ENCODE measurements at regions not wholly inside any gene's neighbourhood (a gene's known extent, or its start where the extent isn't known, plus 50 kb on each side); places are given as distances from the start of the nearest gene placed in this dataset.
"Not testable (repeated sequence)": the region's sequence is repeated elsewhere in the genome, so short reads cannot be mapped to it uniquely, and the experiment has no call there.

DNA sequence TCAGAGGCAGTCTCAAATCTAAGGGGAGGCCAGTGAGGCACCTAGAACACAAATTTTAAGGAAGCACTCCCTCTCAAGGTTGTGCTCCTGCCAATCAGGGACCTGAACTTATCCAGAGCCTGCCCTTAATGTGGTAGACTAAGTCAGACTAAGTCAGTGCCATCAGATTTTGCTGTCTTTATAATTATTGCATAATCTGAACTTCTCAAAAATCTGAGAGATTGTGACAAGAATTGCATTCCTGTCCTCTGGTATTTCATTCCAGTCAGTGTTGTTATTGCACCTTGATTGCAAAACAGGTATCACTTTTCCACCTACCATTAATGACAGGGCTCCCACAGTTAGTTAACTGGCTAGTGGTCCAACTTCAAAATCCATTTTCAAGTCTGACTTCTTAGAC lies 197.1 kb upstream of the HCN1 start:
- no peak for DNase-seq (ENCODE audit: low spot score)

GRCh38 chr5:45890441-45891080 lies 194.4 kb upstream of the HCN1 start:
- not testable (repeated sequence) for DNase-seq (ENCODE audit: low spot score)

DNA sequence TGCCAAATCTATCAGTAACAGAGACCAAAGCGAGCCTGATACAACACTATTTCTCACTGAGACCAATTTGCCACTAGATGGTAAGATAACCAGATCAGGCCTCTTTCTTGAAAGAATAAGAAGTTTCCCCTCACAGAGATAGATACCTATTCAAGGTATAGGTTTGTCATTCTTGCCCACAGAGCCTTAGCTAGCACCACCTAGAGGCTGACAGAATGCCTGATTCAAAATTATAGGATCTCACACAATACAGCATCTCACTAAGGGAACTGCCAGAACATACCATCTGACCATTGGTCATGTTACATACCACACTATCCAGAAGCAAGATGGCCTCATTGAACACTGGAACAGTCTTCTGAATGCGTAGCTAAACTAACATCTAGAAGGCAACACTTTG lies 166.6 kb upstream of the HCN1 start:
- DNase-seq (ENCODE audit: low spot score), result no peak

GRCh38 chr5:45847877-45848276 lies 151.7 kb upstream of the HCN1 start:
- no peak for DNase-seq (ENCODE audit: low spot score)

DNA sequence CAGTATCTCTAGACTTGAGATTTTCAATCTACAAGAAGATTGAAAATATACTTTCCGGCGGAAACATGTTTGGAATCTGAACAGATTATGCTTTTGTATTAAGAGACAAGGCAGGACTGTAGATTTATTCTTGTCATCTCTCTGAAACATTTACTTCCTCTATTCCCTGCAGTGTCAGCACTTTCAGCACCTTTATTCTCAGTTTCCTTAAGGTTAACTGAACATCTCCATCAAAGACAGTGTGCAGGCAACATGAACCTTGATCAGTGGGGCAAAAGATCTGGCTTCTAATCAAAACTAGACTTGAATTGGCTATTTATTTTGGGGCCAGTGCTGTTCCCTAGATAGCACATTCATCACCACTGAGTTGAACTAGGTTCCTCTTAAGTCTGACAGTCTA lies 129.9 kb upstream of the HCN1 start:
- DNase-seq (ENCODE audit: low spot score), result no peak

- DNase-seq (ENCODE audit: low spot score), result no peak
Measured at GRCh38 chr5:45800331-45800730, 104.2 kb upstream of the HCN1 start.

DNA sequence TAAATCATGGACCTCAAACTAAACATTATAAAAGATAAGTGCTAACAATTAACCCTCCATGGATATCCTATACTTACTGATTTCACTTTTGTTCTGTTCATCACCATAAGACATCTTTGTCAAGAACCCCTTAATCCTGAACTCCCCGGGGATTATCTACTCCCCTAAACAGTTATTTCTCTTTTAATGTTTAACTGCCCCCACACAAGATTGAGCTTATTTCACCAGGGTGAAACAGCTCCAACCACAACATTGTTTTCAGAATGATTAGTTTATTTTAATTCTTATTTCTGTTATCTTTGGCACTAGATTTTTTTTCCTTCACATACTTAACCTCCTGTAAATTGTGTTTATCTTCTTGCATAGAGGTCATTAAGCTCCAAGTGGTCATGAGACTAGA lies 103.2 kb upstream of the HCN1 start:
- DNase-seq (ENCODE audit: low spot score), result no peak

- DNase-seq (ENCODE audit: low spot score), result peak; percentile 8
Measured at GRCh38 chr5:45796959-45797553, 100.9 kb upstream of the HCN1 start.

GRCh38 chr5:45795458-45795857 lies 99.3 kb upstream of the HCN1 start:
- no peak for DNase-seq (ENCODE audit: low spot score)

DNA sequence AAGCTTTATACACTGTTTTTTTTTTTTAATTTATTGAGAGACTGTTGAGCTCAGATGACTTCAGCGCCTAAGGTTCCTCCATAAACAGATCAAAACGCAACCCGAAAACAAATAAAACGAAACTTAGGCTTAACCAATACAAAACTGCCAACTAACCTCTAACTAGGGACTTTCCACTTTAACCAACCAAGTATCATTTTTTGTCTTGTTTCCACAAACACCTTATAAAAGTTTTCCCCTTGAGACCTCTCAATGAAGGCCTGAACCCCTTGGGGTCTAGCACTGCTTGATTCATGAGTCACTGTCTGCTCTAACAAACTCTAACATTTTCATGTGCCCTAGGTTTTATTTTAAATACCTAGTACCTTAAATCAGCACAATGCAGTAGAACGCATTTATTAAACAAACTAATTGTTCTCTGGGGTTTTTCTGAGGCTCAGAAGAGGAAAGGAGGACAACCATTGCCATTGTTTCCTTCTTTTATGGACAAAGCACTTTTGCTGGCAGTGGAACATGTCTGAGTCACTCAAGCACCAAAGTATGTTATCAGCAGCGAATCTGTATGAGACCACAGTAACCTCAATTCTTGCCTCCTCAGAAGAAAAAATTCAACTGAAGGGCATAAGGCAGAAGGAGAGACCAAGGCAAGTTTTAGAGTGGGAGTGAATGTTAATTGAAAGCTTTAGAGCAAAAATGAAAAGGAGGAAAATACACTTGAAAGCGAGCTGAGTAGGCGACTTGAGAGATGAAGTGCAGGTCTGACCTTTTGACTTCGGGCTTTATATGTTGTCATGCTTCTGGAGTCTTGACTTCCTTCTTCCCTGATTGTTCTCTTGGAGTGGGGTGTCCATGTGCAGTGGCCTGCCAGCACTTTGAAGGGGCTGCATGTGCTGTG lies 97.7 kb upstream of the HCN1 start:
- DNase-seq (ENCODE audit: low spot score), result no peak

DNA sequence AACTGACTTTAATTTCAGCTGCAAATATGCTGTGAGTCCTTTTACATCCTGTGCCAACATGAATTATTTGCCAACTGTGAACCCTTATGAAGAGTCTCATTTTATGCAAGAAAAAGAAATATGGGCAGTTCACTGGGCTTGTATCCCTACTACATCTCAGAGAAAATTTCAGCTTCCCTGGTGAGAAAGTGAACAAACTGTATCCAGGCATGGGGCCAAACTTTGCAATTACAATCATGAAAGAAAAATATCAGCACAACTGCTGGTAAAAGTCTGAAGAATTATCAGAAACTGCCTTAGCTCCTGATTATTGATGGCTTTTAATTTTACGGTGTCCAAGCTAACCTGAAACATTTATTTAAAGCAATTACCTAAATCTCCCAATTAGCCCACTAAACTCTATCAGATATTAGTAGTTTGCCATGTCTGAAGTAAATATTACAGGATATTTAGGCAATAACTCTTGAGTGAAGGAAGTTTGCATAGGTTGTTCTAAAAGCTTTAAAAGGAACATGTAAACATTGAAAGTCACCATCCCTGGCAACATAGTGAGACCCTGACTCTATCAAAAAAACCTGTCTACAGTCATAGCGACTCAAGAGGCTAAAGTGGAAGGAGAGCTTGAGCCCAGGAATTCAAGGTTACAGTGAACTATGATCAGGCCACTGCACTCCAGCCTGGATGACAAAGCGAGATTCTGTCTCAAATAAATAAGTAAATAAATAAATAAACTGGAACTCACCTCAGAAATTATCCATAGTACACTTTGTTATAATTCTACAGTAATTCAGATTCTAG lies 83.9 kb upstream of the HCN1 start:
- DNase-seq (ENCODE audit: low spot score), result no peak

- no peak for DNase-seq (ENCODE audit: low spot score)
Measured at GRCh38 chr5:45774528-45774927, 78.3 kb upstream of the HCN1 start.

DNA sequence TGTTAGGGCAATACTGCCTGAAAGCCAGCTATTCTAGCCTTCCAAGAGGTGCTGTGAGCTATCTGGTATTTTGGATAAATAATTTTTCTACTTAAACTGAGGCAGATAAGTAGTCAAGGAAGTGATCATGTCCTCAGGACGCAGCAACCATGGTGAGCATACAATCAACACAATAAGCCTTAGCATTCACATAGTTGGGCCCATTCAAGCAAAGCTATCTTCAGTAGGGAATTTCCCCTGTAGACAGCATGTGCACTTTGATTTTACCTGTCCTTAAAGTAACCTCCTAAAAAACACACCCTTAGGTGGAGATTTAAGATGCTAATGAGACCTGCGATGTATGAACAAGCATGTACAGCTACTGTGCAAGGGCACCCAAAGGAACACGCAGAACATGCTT lies 76.2 kb upstream of the HCN1 start:
- DNase-seq (ENCODE audit: low spot score), result no peak

DNA sequence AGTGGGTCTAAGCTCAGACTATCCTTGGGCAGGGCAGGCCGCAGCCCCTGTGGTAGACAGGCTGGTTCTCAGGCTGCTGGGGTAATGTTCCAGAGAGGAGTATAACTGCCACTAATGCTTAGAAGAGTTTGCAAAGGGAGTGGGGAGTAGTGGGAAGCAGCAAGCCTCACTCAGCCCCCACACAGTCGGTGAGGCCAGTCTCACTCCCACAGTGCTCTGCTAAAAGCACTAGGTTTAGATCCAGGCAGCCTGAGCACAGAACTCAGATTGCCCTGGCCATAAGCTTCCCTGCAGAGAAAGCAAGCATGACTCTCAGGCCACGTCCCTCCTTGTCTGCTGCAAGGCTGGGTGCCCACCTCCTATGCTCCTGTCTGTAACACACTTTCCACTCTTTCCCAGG lies 69.4 kb upstream of the HCN1 start:
- no peak for DNase-seq (ENCODE audit: low spot score)

- DNase-seq (ENCODE audit: low spot score), result no peak
Measured at GRCh38 chr5:45750574-45750973, 54.4 kb upstream of the HCN1 start.

DNA sequence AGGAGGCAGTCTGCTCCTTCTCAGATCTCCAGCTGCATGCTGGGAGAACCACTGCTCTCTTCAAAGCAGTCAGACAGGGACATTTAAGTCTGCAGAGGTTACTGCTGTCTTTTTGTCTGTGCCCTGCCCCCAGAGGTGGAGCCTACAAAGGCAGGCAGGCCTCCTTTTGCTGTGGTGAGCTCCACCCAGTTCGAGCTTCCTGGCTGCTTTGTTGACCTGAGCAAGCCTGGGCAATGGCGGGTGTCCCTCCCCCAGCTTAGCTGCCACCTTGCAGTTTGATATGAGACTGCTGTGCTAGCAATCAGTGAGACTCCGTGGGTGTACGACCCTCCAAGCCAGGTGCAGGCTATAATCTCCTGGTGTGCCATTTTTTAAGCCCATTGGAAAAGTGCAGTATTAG lies 52.3 kb upstream of the HCN1 start:
- DNase-seq (ENCODE audit: low spot score), result not testable (repeated sequence)

Measured in SK-N-DZ (cell line).